ENCODE measurements at regions not wholly inside any gene's neighbourhood (a gene's known extent, or its start where the extent isn't known, plus 50 kb on each side); places are given as distances from the start of the nearest gene placed in this dataset.

DNA sequence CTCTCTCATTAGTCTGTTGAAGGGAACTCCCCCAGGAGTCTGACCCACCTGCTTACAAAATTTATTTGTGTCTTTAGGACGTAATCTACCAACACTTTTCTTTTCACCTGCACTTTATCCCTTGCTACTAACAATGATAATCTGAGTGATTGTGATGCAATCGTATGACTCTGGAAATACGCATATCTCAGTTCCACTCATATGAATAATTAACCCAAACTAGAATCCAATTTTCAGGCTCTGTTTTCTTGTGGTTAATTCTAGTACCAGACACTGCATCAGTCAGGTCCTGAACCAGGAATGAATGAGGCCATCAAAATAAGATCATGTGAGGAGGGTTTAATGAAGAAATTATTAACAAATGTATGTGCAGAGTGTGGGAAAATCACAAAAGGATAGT is 158.4 kb upstream of the SRD5A2 start:
- no peak for ATAC-seq (ENCODE audit: low read depth)

More for the DNA sequence above, 158.4 kb upstream of the SRD5A2 start:
- ChIA-PET CTCF (no interaction called here), POLR2A (ENCODE audit: unreplicated experiment) (no interaction called here)
- Histone ChIP-seq H2AFZ (replicated peaks; ENCODE audit: low read length, poor library complexity) (no peak overlapping the region), H3K4me2 (ENCODE audit: low read depth, low read length) (no peak overlapping the region), H3K9ac (ENCODE audit: low read depth, low read length) (no peak overlapping the region), H3K56ac (ENCODE audit: extremely low read depth, insufficient read depth, low read length) (no peak overlapping the region), H3K79me1 (ENCODE audit: low read depth in 1 of 2, low read length in 2 of 2) (no peaks in the 10 kb centered on the region), H3K9me1 (ENCODE audit: insufficient read depth, low read length) (no peaks in the 10 kb centered on the region), H3K9me3 (ENCODE audit: control insufficient read depth, insufficient read depth, low read length) (no peaks in the 10 kb centered on the region), H2BK5ac (ENCODE audit: low read depth, low read length, poor library complexity, severe bottlenecking) (no peak overlapping the region), H2BK15ac (ENCODE audit: low read depth, low read length) (no peak overlapping the region), H4K20me1 (ENCODE audit: insufficient read depth, low read length) (no peaks in the 10 kb centered on the region), H4K5ac (ENCODE audit: low read depth, low read length) (no peak overlapping the region), H3K36me3 (ENCODE audit: control insufficient read depth, insufficient read depth, low read length) (no peaks in the 10 kb centered on the region), H3K4me3 (ENCODE audit: insufficient read depth, low read depth, low read length) (no peak overlapping the region), H4K91ac (ENCODE audit: insufficient read depth, low read depth, low read length) (no peak overlapping the region), H3K14ac (replicated peaks; ENCODE audit: low read depth, low read length) (no peak overlapping the region), H2BK20ac (ENCODE audit: low read depth, low read length) (no peak overlapping the region), H3K18ac (ENCODE audit: low read depth, low read length) (no peak overlapping the region), H2AK5ac (ENCODE audit: low read depth, low read length) (no peak overlapping the region), H3K27ac (ENCODE audit: insufficient read depth, low read length) (no peak overlapping the region), H3K4ac (ENCODE audit: low read depth, low read length) (no peak overlapping the region), H3K27me3 (ENCODE audit: control insufficient read depth, insufficient read depth, low read length) (no peaks in the 10 kb centered on the region), H2BK120ac (ENCODE audit: low read depth, low read length) (no peak overlapping the region), H4K8ac (ENCODE audit: low read depth in 2 of 2, low read length in 2 of 2) (no peak overlapping the region), H2AK9ac (replicated peaks; ENCODE audit: low read depth, low read length, poor library complexity) (no peak overlapping the region), H3K23ac (ENCODE audit: low read depth, low read length) (no peak overlapping the region), H3K4me1 (ENCODE audit: control insufficient read depth, insufficient read depth, low read length) (no peaks in the 10 kb centered on the region)
- in situ Hi-C loops (cut with MboI; ENCODE audit: low sequenced_read_pairs), result no loop called here
- no CpG with 5 or more reads among the region's 3 CpGs for WGBS, 2 experiments (ENCODE audit: extremely low coverage in 2 of 2, insufficient read length in 1 of 2)
- intact Hi-C loops (cut with micrococcal nuclease), result no loop called here
- DNase-seq, result no peak
- dilution Hi-C loops (cut with HindIII; ENCODE audit: low sequenced_read_pairs, unreplicated experiment), result no loop called here
- no TSS peak for BruUV-seq (replicated peaks)
- no peak for TF ChIP-seq MAZ (IDR thresholded peaks at IDR 0.05; ENCODE audit: borderline replicate concordance, low read depth, low read length)
- no peak for TF ChIP-seq NFE2L2 (IDR thresholded peaks at IDR 0.05; ENCODE audit: low read depth, low read length)
- TF ChIP-seq MXI1 (IDR thresholded peaks at IDR 0.05; ENCODE audit: borderline replicate concordance, low read depth, low read length), result no peak
- TF ChIP-seq MAFK (IDR thresholded peaks at IDR 0.05; ENCODE audit: low read depth, low read length), result no peak
- no peak for TF ChIP-seq SMC3 (IDR thresholded peaks at IDR 0.05; ENCODE audit: low read depth, low read length)
- TF ChIP-seq CHD1 (IDR thresholded peaks at IDR 0.05; ENCODE audit: low read depth, low read length), result no peak
- TF ChIP-seq RAD21 (IDR thresholded peaks at IDR 0.05; ENCODE audit: low read length), result no peak
- TF ChIP-seq, protein P1, sequence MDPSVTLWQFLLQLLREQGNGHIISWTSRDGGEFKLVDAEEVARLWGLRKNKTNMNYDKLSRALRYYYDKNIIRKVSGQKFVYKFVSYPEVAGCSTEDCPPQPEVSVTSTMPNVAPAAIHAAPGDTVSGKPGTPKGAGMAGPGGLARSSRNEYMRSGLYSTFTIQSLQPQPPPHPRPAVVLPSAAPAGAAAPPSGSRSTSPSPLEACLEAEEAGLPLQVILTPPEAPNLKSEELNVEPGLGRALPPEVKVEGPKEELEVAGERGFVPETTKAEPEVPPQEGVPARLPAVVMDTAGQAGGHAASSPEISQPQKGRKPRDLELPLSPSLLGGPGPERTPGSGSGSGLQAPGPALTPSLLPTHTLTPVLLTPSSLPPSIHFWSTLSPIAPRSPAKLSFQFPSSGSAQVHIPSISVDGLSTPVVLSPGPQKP (IDR thresholded peaks at IDR 0.05; ENCODE audit: borderline replicate concordance, low read depth, low read length), result no peak
- TF ChIP-seq, protein P2, sequence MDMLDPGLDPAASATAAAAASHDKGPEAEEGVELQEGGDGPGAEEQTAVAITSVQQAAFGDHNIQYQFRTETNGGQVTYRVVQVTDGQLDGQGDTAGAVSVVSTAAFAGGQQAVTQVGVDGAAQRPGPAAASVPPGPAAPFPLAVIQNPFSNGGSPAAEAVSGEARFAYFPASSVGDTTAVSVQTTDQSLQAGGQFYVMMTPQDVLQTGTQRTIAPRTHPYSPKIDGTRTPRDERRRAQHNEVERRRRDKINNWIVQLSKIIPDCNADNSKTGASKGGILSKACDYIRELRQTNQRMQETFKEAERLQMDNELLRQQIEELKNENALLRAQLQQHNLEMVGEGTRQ (IDR thresholded peaks at IDR 0.05; ENCODE audit: low read depth, low read length), result no peak
- TF ChIP-seq CEBPB (IDR thresholded peaks at IDR 0.05; ENCODE audit: low read depth, low read length), result no peak; the same call in 1 of the 2 replicates
- TF ChIP-seq, protein P3, sequence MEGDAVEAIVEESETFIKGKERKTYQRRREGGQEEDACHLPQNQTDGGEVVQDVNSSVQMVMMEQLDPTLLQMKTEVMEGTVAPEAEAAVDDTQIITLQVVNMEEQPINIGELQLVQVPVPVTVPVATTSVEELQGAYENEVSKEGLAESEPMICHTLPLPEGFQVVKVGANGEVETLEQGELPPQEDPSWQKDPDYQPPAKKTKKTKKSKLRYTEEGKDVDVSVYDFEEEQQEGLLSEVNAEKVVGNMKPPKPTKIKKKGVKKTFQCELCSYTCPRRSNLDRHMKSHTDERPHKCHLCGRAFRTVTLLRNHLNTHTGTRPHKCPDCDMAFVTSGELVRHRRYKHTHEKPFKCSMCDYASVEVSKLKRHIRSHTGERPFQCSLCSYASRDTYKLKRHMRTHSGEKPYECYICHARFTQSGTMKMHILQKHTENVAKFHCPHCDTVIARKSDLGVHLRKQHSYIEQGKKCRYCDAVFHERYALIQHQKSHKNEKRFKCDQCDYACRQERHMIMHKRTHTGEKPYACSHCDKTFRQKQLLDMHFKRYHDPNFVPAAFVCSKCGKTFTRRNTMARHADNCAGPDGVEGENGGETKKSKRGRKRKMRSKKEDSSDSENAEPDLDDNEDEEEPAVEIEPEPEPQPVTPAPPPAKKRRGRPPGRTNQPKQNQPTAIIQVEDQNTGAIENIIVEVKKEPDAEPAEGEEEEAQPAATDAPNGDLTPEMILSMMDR (conservative IDR thresholded peaks at IDR 0.05; ENCODE audit: low read depth, low read length), result no peak
- TF ChIP-seq FOS (IDR thresholded peaks at IDR 0.05; ENCODE audit: low read depth, low read length), result no peak
- no peak for TF ChIP-seq BHLHE40 (IDR thresholded peaks at IDR 0.05; ENCODE audit: low read depth, low read length)
- no peak for TF ChIP-seq RFX5 (IDR thresholded peaks at IDR 0.05; ENCODE audit: low read depth, low read length)

Measured in IMR-90 (cell line).